ENCODE measurements at regions not wholly inside any gene's neighbourhood (a gene's known extent, or its start where the extent isn't known, plus 50 kb on each side); places are given as distances from the start of the nearest gene placed in this dataset.
"Not testable (repeated sequence)": the region's sequence is repeated elsewhere in the genome, so short reads cannot be mapped to it uniquely, and the experiment has no call there.

DNA sequence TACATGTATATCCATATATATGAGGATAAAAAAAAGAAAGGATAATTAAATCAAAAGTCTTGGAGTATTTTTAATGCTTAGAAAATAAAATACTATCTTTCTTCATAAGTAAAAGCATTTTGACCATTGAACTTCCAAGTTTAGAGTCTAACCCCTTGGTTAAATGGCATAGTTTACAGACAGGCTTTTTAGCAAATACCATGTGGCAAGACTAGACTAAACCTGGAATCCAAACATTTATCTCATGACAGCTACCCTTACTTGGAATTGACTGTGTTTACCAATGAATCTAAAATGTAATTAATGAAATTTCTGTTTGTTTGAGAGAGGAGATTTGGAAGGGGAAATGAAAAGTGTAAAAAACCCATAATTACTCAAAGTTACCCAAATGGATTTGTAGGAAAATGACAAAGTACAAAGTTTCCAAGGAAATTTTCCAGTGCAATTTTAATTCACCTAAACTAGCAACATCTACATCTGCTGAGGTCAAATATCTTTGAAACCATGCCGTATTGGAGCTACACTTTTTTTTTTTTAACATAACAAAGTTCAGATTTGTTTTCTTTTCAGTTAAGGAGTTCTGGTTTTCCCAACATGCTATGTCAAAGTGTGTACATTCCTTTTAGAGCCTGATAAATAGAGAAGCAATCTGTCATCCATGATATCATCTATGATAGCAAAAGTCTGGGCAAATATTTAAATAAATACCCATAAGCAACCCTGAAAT lies 272.1 kb upstream of the DAB2 start:
- no peak for DNase-seq (ENCODE audit: low read depth)

DNA sequence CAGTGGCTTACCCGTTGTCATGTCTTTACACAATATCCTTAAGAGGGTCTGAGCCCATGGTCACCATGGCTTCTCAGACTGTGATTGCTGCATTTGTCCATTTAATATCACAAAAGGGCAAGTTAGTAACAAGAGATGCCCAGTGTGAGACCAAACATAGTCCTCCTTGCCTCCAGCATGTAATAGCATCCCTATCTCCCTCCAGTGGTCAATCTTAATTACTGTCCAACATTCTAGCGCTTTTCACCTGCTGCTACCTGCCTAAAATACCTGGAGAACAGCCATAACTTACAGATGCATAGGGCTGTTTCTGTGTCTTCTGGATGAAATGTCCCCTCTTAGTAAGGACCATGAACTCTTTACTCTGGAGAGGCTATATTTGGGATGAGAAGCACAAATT lies 267.2 kb upstream of the DAB2 start:
- no peak for DNase-seq (ENCODE audit: low read depth)

DNA sequence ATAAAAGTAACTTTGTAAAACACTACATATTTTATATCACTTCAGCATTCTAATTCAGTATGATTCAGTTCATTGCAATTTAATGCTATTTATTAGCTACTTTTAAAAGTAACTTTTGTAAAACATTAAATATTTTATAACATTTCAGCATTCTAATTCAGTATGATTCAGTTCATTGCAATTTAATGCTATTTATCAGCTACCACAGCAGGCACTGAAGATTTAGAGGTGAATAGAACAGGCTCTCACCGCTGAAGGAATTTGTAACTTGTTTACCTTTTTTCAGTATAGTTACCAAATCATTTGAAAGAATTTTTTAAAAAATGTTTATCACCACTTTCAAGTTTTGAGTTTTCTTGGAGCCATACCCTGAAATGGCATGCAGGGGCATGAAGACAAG lies 266.4 kb upstream of the DAB2 start:
- no peak for DNase-seq (ENCODE audit: low read depth)

DNA sequence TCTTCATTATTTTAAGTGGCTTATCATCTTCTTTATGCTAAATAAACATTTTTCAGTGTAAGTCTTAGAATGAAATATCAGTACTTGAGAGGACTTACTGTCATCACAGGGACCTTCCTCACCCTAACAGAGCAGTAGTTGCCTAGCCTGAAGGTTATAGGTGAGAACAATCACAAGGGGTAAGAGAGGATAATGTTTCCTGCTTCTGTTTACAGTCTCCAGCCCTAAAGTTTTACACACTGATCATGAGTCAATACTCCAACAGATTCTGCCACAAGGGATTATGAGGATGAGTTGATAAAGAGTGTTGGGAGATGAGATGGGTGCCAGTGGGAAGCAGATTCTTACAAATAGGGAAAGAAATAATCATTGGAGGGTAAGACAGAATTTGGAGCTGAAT lies 265.1 kb upstream of the DAB2 start:
- no peak for DNase-seq (ENCODE audit: low read depth)

DNA sequence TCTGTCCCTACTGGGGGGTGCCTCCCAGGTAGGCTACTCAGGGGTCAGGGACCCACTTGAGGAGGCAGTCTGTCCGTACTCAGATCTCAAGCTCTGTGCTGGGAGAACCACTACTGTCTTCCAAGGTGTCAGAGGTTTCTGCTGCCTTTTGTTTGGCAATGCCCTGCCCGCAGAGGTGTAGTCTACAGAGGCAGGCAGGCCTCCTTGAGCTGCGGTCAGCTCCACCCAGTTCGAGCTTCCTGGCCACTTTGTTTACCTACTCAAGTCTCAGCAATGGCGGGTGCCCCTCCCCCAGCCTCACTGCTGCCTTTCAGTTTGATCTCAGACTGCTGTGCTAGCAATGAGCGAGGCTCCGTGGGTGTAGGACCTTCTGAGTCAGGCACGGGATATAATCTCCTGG lies 263.1 kb upstream of the DAB2 start:
- not testable (repeated sequence) for DNase-seq (ENCODE audit: low read depth)

DNA sequence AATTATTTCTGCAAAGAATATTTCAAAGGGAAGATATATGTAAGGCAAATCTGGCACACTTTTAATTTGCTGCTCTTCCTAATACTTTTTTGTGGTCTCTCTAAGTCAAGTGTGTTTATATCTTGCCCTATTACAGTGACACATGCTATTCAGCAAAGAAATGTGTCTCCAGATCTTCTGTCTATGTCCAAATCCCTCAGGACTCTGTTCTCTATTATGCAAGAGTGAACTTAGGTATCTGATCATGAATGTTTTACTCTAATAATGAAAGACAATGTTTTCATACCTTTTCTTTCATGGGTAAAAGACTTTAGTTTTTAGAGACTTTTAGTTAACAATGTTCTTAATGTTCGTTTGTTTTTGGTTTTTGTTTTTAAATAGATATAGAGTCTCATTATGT lies 255.4 kb upstream of the DAB2 start:
- no peak for DNase-seq (ENCODE audit: low read depth)

DNA sequence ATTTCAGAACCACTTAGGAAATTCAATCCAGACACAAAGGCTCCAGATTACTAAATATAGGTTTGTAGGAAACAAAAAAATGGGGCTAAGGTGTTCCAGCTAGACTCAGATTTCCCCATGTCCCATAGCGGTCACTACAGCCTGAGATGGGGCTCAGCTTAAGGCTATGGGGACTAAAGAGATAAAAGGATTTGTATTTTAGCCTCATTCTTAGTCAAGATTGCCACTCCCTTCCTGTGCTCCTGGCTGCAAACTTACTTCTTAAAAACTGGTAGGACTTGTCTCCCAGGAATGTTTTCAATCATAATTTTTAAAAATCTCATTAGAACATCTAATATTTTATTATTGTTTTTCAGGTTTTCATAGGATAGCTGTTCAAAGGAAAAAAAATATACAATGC lies 253.8 kb upstream of the DAB2 start:
- DNase-seq (ENCODE audit: low read depth): no peak

DNA sequence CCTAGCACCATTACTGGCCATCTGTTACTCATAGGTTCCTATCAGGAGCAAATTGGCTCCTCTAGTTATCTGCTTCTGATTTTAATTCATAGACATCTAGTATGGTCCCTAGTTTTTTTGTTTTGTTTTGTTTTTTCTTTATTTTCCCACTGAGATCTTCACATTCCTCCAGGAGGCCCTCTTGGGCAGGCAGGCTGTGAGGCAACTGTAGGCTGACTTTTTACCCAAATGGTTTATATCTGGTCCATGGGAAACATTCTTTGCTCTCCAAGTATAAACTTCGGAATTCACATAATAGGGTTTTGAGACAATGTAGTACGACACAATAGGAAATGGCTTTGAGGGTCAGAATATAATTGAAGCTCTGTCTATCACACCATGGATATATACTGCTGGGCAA lies 250.9 kb upstream of the DAB2 start:
- DNase-seq (ENCODE audit: low read depth): no peak

DNA sequence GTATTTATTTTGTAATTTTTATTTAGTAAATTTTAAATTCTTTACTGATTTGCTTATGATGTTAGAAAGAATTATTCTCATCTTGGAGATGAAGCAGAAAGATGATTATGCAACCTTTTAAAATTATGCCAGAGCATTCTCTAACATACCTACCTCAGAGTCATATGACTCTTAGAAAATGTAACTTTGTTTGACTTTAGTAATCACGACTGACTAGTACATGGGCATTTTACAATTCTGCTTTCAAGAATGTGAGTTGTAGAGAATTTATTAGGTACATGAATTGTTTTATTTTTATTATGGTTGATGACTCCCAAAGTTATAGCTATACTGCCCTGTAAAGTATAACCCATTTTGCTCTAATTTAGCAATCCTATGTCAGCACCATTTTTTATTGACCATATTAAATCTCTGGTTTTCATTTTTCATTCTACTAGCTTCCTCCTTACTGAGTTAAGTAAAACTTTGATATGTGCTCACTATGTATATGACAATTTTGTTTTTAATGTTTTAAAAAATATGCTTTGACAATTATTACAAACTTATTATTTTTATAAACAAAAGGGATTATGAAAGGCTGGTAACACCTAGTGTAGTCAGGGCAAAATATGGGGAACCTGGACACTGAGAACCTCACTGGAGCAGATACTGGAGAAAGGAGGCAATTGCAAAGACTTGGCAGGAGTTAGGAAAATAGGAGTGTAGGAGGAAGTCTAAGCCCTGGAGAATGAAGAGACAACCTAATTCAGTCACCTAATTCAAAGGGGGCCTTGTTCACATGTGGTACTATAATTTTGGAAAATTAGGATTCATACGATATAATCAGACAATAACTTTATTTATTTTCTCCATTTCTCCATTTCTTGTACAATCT lies 249.7 kb upstream of the DAB2 start:
- DNase-seq (ENCODE audit: low read depth): no peak

DNA sequence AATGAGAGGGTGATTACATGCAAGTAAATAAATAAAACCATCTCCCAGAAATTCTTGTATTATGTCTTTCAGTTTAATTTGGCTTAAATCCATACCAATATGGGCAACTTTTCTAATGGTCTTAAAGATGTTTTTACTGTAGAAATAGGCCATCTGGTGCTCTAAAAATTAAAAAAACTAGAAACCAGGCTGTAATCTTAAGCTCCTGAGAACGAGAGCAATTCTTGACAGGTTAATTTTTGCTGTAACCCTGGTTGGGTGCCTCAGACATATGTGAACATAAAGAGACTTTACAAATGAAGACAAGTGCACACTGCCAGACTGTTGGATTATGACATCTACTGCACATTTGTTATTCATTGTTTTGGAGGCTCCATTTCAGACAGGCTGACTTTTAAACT lies 246.8 kb upstream of the DAB2 start:
- DNase-seq (ENCODE audit: low read depth): no peak

DNA sequence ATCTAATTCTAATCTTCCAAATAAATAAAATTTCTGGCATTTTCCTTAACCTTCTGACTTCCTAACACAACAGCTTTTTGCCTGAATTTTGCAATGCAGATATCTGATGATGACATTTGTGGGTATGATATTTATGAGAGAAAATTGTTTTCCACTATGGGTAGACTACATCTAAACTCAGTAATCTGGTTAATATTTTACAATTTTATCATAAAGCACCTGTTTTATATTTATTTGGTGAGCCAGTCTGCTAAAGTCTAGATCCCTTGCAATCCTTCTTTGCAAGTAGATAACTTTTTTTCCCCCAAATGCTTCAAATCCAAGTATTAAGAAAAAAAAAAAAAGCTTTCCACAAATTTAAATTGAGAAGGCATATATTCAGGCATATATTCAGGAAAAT lies 246.2 kb upstream of the DAB2 start:
- no peak for DNase-seq (ENCODE audit: low read depth)

DNA sequence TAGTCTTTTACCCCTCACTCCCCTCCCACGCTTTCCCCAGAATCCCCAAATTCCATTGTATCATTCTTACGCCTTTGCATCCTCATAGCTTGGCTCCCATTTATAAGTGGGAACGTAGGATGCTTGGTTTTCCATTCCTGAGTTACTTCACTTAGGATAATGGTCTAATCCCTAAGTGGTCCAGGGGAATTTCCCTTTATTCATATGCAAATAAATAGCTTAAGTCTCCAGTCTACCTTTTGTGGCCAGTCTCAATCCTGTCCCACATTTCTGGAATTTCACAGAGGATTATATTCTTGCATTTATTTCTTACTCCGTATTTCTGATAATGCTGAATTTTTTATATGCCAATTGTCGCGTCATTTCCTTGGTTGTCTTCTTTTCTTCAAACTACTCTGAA lies 245.6 kb upstream of the DAB2 start:
- no peak for DNase-seq (ENCODE audit: low read depth)

DNA sequence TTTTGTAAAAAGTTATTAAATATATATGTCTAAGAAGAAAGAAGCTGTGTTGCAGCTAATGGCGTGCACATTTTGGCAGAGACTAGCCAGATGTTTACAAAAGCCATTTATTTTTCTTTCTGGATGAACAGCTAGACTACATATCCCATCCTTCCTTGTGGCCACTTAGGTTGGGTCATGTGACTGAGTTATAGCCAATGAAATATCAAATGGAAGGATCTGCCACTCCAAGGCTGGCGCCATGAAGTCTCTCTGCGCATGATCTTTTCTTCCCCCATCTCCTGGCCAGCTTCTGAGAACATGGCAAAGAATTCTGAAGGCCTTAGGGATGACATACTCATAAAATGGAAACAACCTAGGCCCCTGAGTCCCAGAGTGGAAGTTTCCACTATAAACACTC lies 244.2 kb upstream of the DAB2 start:
- DNase-seq (ENCODE audit: low read depth): no peak

DNA sequence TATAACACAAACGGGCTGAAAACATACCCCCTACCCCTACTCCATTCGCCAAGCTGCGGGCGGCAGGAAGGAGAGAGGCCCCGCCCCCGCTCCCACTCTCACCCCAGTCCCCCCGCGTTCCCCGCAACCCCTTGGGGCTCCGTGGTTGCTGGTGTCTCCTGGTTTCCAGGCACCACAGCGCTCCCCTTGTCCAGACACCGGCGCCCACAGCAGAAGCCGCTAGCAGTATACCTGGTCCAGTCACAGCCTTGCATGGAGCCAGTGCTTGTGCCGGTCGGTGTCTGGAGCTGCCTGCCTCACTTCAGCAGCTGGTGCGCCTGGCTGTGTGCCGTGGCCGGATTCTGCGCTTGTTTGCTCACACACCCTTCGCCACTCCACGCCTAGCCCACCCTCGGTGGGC lies 240.5 kb upstream of the DAB2 start:
- DNase-seq (ENCODE audit: low read depth): no peak

DNA sequence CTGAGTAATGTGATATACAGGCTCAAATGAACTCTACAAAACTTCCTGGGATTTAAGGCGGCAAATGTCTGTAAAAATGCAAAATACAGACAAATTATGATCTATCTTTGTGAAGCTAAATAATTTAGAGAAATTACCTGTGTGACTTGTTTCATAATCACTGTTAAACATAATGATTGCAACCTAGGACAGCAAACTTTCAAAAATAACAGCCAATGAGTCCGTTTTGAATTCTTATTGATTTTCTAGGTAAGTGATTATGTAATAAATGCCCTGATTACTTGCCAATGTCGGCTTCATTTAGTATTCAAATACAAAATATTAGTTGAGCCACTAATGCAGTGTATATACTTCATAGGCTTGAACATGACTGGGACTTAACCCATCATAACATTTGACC lies 238.2 kb upstream of the DAB2 start:
- no peak for DNase-seq (ENCODE audit: low read depth)

DNA sequence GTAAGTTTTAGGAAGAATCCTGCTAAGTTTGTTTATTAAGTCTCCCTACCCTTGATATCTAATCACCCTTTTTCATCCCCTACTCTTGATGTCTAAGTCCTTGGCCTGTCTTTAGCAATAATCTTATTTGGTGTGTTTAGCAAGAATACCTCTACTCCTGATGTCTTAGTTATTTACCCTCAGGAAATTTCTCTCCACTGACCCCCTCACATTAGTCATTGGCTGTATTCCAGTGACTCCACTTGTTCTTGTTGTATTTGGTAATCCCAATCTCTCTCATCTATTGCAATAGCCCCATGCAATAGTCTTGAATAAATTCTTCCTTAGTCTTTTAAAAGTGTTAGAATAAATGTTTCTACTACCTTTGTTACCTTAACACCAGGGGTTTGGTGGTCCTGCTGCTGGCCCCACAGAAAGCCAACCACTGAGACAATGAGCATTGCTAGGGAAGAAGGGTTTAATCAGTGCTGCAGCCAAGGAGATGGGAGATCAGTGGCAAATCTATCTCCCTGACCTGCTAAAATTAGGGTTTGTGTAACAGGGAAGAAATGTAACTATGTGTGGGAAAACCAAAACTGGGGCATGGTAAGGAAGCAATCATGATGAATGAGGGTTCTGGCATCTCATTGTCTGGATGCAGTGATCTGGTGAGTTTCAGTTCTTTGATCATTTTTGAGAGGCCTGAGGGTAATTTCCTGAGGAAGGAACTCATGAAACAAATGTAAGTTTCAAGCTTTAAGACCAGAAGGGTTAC lies 236.4 kb upstream of the DAB2 start:
- peak; percentile 28 for DNase-seq (ENCODE audit: low read depth)

DNA sequence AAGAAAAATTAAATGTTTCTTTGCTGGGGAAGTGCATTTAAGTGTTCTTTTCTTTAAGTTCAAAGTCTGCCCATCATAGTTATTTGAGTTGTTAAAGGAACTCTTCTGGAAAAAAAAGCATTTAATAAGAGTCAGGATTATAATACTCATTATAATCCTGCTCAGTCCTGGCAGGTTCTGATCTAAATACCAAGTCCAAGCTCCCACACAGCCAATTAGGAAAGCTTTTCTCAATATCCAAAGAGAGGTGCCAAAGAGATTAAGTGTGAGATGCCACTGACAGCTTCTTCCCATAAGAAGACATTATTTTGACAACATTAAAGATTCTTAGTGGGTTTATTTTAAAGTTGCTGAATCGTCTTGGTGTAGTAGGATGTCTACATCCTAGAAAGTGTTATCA lies 235.2 kb upstream of the DAB2 start:
- DNase-seq (ENCODE audit: low read depth): no peak

DNA sequence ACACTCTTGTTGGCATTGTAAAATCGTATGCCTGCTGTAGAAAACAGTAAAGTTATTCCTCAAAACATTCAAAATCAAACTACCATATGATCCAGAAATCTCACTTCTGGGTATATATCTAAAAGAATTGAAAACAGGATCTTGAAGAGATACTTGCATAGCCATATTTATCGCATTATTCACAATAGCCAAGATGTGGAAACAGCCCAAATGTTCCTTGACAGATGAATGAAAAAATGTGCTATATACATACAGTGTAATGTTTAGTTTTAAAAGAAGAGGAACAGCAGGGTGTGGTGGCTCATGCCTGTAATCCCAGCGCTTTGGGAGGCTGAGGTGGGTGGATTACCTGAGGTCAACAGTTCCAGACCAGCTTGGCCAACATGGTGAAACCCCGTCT lies 234.1 kb upstream of the DAB2 start:
- no peak for DNase-seq (ENCODE audit: low read depth)

DNA sequence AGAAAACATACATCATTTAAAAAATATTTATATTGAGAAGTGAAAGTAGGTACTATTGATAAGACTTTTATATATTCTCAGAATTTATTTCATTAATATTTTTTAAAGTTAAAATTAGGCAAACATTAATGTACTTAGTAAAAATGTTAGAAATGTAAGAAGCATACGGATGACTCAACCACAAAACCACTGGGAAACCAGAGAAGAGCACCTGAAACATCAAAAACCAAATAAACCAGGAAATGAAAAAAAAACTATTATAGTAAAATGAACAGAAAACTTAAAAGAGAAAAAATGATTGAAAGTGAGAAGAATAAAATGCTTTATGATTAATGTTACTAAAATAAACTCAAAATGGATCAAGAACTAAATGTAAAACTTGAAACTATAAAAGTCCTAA lies 233.2 kb upstream of the DAB2 start:
- DNase-seq (ENCODE audit: low read depth): no peak

DNA sequence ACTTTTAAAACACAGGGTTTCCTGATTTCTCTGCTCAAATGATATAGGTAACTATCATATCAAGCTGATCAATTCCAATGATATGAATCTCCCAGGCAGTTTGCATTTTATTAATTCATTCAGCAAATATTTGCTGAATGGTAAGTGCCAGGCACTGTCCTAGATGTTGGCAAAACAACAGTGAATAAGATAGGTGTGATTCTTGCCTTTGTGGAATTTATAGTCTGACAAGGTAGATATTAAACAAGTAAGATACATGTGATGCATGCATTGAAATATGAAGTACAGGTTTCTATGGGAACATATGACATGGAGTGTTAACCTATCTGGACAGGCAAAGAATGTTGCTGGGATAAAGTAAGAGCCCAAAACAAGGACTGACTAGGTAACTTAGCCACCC lies 231.8 kb upstream of the DAB2 start:
- DNase-seq (ENCODE audit: low read depth): no peak

DNA sequence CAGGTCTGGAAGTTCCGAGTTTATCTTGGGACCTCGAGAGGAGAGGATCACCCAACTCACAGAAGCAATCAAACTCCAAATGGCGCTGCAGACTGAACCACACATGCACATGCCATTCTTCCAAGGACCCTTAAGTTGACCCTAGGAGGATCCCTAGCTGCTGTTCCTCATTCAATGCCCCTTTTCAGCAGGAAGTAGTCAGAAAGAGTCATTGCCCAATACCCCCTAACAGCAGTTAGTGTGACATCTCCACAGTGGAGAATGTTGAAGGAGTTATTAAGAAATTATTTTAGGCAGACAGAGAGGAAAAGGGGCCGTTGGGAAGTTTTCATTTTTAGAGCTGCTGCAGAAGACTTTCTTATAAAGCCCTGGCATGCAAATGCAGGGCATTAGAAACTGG lies 229.9 kb upstream of the DAB2 start:
- DNase-seq (ENCODE audit: low read depth): no peak

DNA sequence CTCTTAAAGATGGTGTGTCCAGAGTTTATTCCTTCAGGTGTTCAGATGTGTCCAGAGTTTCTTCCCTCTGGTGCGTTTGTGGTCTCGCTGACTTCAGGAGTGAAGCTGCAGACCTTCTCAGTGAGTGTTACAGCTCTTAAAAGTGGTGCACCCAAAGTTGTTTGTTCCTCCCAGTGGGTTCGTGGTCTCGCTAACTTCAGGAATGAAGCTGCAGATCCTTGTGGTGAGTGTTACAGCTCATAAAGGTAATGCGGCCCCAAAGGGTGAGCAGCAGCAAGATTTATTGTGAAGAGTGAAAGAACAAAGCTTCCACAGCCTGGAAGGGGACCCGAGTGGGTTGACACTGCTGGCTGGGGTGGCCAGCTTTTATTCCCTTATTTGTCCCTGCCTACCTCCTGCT lies 227.7 kb upstream of the DAB2 start:
- DNase-seq (ENCODE audit: low read depth): not testable (repeated sequence)

DNA sequence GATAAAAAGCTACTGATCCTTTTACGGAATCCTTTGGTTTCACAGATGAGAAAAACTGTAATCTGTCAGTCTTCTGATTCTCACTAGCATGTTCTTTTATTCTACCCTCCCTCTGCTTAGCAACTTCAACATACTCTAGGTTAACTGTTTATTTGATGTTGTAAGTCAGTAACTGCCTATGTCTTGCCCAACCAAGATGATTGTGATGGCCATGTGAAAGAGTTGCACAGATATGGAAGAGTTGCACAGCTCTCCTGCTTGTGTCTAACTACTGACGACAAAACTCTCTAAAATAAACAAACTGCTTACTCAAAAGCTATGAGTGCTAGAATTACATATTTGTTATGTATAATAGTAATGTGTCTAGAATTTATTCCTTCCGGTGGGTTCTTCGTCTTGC lies 227.3 kb upstream of the DAB2 start:
- no peak for DNase-seq (ENCODE audit: low read depth)

Measured in GM04504 (cell line).